C4-2B (cell line): ENCODE measurements at regions not wholly inside any gene's neighbourhood (a gene's known extent, or its start where the extent isn't known, plus 50 kb on each side); places are given as distances from the start of the nearest gene placed in this dataset.

Experiments used
- ZFX ChIP-seq: fragments of 450-650 bp; IDR thresholded peaks from 2 replicates; pipeline ENCODE4 v1.6.1; 2017
- TF ChIP-seq, protein P1 (sequence below): fragments of 450-650 bp; conservative IDR thresholded peaks from 2 replicates; pipeline ENCODE4 v1.5.1; 2017; ENCODE audit warnings: mild to moderate bottlenecking

DNA sequence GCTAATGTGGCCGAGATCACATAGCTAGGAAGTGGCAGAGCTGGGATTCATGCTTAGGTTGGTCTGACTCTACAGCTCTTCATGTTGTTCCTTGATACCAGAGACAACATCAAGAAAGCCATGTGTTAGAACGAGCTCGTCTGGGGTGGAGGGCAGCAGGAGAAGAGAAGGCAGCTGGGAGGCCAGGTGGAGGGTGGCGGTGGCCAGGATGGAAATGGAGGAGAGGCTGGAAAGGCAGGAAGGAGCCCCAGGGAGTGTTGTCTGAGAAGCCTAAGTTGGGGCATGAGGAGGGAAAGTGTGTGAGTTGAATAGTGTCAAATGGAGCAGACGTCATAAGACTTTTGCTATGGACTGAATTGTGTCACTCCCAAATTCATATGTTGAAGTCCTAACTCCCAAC, 315.3 kb downstream of the GADD45G start:
- TF ChIP-seq, protein P1, sequence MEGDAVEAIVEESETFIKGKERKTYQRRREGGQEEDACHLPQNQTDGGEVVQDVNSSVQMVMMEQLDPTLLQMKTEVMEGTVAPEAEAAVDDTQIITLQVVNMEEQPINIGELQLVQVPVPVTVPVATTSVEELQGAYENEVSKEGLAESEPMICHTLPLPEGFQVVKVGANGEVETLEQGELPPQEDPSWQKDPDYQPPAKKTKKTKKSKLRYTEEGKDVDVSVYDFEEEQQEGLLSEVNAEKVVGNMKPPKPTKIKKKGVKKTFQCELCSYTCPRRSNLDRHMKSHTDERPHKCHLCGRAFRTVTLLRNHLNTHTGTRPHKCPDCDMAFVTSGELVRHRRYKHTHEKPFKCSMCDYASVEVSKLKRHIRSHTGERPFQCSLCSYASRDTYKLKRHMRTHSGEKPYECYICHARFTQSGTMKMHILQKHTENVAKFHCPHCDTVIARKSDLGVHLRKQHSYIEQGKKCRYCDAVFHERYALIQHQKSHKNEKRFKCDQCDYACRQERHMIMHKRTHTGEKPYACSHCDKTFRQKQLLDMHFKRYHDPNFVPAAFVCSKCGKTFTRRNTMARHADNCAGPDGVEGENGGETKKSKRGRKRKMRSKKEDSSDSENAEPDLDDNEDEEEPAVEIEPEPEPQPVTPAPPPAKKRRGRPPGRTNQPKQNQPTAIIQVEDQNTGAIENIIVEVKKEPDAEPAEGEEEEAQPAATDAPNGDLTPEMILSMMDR, result no peak
- no peak for TF ChIP-seq ZFX
